ENCODE measurements at regions not wholly inside any gene's neighbourhood (a gene's known extent, or its start where the extent isn't known, plus 50 kb on each side); places are given as distances from the start of the nearest gene placed in this dataset.

GRCh38 chr3:40844896-40845295, 320.1 kb downstream of the ZNF621 start:
- TF ChIP-seq CTCF (conservative IDR thresholded peaks at IDR 0.05; ENCODE audit: low read length) (no peak), EZH2phosphoT487 (IDR thresholded peaks at IDR 0.05; ENCODE audit: borderline replicate concordance, low read depth, low read length) (no peak)

All from OCI-LY7 (cell line).